ENCODE measurements at regions not wholly inside any gene's neighbourhood (a gene's known extent, or its start where the extent isn't known, plus 50 kb on each side); places are given as distances from the start of the nearest gene placed in this dataset.

DNA sequence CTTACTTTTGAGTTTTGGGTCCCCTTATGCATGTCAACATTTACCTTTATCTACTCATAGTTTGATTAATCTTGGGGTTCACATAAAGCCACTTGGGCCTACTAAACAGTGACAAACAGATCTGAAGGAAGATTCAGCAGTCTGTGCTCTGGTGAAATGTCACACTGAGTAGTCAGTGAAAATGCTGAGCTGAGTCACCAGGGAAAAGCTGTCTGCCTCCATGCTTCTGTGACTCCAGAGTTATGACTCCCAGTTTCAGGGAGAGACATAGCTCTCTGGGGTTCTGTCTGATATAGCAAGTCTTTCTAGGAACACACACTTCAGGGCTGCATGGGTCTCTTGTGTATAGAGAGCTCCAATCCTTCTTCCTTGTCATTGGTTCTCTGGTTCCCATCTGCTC, 406.3 kb upstream of the FAR2 start:
- TF ChIP-seq, protein P1, sequence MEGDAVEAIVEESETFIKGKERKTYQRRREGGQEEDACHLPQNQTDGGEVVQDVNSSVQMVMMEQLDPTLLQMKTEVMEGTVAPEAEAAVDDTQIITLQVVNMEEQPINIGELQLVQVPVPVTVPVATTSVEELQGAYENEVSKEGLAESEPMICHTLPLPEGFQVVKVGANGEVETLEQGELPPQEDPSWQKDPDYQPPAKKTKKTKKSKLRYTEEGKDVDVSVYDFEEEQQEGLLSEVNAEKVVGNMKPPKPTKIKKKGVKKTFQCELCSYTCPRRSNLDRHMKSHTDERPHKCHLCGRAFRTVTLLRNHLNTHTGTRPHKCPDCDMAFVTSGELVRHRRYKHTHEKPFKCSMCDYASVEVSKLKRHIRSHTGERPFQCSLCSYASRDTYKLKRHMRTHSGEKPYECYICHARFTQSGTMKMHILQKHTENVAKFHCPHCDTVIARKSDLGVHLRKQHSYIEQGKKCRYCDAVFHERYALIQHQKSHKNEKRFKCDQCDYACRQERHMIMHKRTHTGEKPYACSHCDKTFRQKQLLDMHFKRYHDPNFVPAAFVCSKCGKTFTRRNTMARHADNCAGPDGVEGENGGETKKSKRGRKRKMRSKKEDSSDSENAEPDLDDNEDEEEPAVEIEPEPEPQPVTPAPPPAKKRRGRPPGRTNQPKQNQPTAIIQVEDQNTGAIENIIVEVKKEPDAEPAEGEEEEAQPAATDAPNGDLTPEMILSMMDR (IDR thresholded peaks at IDR 0.05) = no peak
- no peak for TF ChIP-seq POLR2A (IDR thresholded peaks at IDR 0.05)

Measured in esophagus squamous epithelium (tissue), 4 donors.